IPS DF 19.7 (cell line): ENCODE measurements at regions not wholly inside any gene's neighbourhood (a gene's known extent, or its start where the extent isn't known, plus 50 kb on each side); places are given as distances from the start of the nearest gene placed in this dataset.

ENCODE experiments used
- DNase-seq: peaks from one replicate; pipeline ENCODE4 v3.0.0-alpha.2; 2013; ENCODE audit warnings: low read depth, low spot score

GRCh38 chr14:100955201-100955600, 51.7 kb upstream of the RTL1 start:
- DNase-seq = no peak

- DNase-seq = no peak
Measured at GRCh38 chr14:100962494-100962893, 59.0 kb upstream of the RTL1 start.

GRCh38 chr14:100965296-100965695, 61.8 kb upstream of the RTL1 start:
- DNase-seq = no peak

GRCh38 chr14:100967178-100967577, 63.7 kb upstream of the RTL1 start:
- no peak for DNase-seq

- no peak for DNase-seq
Measured at GRCh38 chr14:100967930-100968329, 64.4 kb upstream of the RTL1 start.

- no peak for DNase-seq
Measured at GRCh38 chr14:100972118-100972897, 68.8 kb upstream of the RTL1 start.

- DNase-seq = no peak
Measured at GRCh38 chr14:100975671-100976070, 72.1 kb upstream of the RTL1 start.

- no peak for DNase-seq
Measured at GRCh38 chr14:100979079-100979478, 75.6 kb upstream of the RTL1 start.

- DNase-seq = no peak
Measured at GRCh38 chr14:100979780-100980179, 76.3 kb upstream of the RTL1 start.

- DNase-seq = no peak
Measured at GRCh38 chr14:100980823-100981222, 77.3 kb upstream of the RTL1 start.

GRCh38 chr14:100981809-100982208, 78.3 kb upstream of the RTL1 start:
- no peak for DNase-seq

GRCh38 chr14:100982353-100982752, 78.8 kb upstream of the RTL1 start:
- no peak for DNase-seq

GRCh38 chr14:100982762-100983161, 79.2 kb upstream of the RTL1 start:
- no peak for DNase-seq

GRCh38 chr14:100983710-100984109, 80.2 kb upstream of the RTL1 start:
- DNase-seq = no peak

GRCh38 chr14:100988011-100988410, 84.5 kb upstream of the RTL1 start:
- DNase-seq = no peak

- no peak for DNase-seq
Measured at GRCh38 chr14:100988411-100988900, 84.9 kb upstream of the RTL1 start.

- DNase-seq = no peak
Measured at GRCh38 chr14:100988956-100989355, 85.4 kb upstream of the RTL1 start.

GRCh38 chr14:100989924-100990323, 86.4 kb upstream of the RTL1 start:
- no peak for DNase-seq

- DNase-seq = no peak
Measured at GRCh38 chr14:100994082-100994481, 90.6 kb upstream of the RTL1 start.

GRCh38 chr14:100994756-100995330, 91.3 kb upstream of the RTL1 start:
- no peak for DNase-seq

GRCh38 chr14:101000711-101001250, 97.3 kb upstream of the RTL1 start:
- no peak for DNase-seq

GRCh38 chr14:101001311-101002069, 98.0 kb upstream of the RTL1 start:
- DNase-seq = no peak
